Testis (tissue), 2 donors: ENCODE measurements at regions not wholly inside any gene's neighbourhood (a gene's known extent, or its start where the extent isn't known, plus 50 kb on each side); places are given as distances from the start of the nearest gene placed in this dataset.

Source experiments
- POLR2A ChIP-seq: fragments of 450-650 bp; IDR thresholded peaks from one replicate; pipeline ENCODE4 v1.6.1; 2017; ENCODE audit warnings: antibody characterized with exemption, mild to moderate bottlenecking, moderate library complexity
- TF ChIP-seq, protein P1 (sequence below), 3 experiments: fragments of 450-650 bp in 2 of 3; fragments of 200-600 bp in 1 of 3; sonication (generic) in 1 of 3; IDR thresholded peaks; one replicate each; pipeline ENCODE4 v1.5.1; 2016 to 2019; ENCODE audit warnings: antibody characterized with exemption in 3 of 3, mild to moderate bottlenecking in 2 of 3, moderate library complexity in 1 of 3

DNA sequence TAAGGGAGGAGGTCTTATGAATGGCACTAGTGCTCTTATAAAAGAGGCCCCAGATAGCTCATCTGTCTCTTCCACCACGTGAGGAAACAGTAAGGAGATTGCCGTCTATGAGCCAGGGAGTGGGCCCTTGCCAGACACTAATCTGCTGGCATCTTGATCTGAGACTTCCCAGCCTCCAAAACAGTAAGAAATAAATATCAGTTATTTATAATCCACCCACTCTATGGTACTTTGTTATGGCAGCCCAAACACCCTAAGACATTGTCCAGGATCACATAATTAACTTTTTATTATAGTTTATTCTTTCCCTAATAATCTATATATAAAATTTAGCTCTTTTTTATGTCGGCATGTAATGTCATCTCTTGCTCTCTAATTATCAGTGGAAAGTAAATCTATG is 144.0 kb upstream of the IRF2BP2 start:
- TF ChIP-seq, protein P1, sequence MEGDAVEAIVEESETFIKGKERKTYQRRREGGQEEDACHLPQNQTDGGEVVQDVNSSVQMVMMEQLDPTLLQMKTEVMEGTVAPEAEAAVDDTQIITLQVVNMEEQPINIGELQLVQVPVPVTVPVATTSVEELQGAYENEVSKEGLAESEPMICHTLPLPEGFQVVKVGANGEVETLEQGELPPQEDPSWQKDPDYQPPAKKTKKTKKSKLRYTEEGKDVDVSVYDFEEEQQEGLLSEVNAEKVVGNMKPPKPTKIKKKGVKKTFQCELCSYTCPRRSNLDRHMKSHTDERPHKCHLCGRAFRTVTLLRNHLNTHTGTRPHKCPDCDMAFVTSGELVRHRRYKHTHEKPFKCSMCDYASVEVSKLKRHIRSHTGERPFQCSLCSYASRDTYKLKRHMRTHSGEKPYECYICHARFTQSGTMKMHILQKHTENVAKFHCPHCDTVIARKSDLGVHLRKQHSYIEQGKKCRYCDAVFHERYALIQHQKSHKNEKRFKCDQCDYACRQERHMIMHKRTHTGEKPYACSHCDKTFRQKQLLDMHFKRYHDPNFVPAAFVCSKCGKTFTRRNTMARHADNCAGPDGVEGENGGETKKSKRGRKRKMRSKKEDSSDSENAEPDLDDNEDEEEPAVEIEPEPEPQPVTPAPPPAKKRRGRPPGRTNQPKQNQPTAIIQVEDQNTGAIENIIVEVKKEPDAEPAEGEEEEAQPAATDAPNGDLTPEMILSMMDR (IDR thresholded peaks at IDR 0.05), result no peak
- TF ChIP-seq POLR2A, result no peak
